Esophagus muscularis mucosa (tissue), 4 donors: ENCODE measurements at regions not wholly inside any gene's neighbourhood (a gene's known extent, or its start where the extent isn't known, plus 50 kb on each side); places are given as distances from the start of the nearest gene placed in this dataset.

ENCODE experiments used
- DNase-seq: peaks from one replicate; pipeline ENCODE4 v3.0.0-alpha.2; 2017; ENCODE audit errors: extremely low spot score
- H3K27ac ChIP-seq, 4 donors: fragments of 200-600 bp; sonication (generic); replicated peaks in 1 of 4; 1 replicate in 3 of 4; 2 replicates in 1 of 4; pipeline ENCODE4 v1.5.1; 2016 to 2019; ENCODE audit warnings: mild to moderate bottlenecking in 1 of 4
- H3K27me3 ChIP-seq, 4 donors: fragments of 200-600 bp; sonication (generic); one replicate each; pipeline versions ENCODE4 v1.5.1 to v1.6.0; 2016 to 2019
- H3K36me3 ChIP-seq, 4 donors: fragments of 200-600 bp; sonication (generic); one replicate each; pipeline ENCODE4 v1.5.1; 2016 to 2019
- H3K4me1 ChIP-seq, 4 donors: fragments of 200-600 bp; sonication (generic); one replicate each; pipeline ENCODE4 v1.5.1; 2016 to 2019
- H3K4me3 ChIP-seq, 4 donors: fragments of 200-600 bp; sonication (generic); 1 replicate in 2 of 4; 2 replicates in 2 of 4; pipeline ENCODE4 v1.5.1; 2016 to 2019; ENCODE audit warnings: mild to moderate bottlenecking in 4 of 4, moderate library complexity in 1 of 4
- H3K9me3 ChIP-seq, 4 donors: fragments of 200-600 bp; sonication (generic); 1 replicate in 3 of 4; 2 replicates in 1 of 4; pipeline ENCODE4 v1.5.1; 2016 to 2019
- CTCF ChIP-seq, 3 experiments: fragments of 200-600 bp in 2 of 3; fragments of 450-650 bp in 1 of 3; sonication (generic) in 2 of 3; IDR thresholded peaks; one replicate each; pipeline ENCODE4 v1.5.1; 2017 to 2019; ENCODE audit warnings: antibody characterized with exemption in 3 of 3, mild to moderate bottlenecking in 2 of 3, moderate library complexity in 1 of 3
- EP300 ChIP-seq: sonication (generic); formaldehyde crosslinking; IDR thresholded peaks from one replicate; pipeline ENCODE4 v1.6.1; 2017; ENCODE audit warnings: antibody characterized with exemption
- POLR2A ChIP-seq: fragments of 450-650 bp; IDR thresholded peaks from one replicate; pipeline ENCODE4 v1.6.1; 2017; ENCODE audit warnings: antibody characterized with exemption, moderate library complexity, mild to moderate bottlenecking, low read depth
- POLR2AphosphoS5 ChIP-seq, 2 donors: sonication (generic); formaldehyde crosslinking; IDR thresholded peaks; one replicate each; pipeline ENCODE4 v1.6.1; 2017; ENCODE audit warnings: antibody characterized with exemption in 2 of 2
- WGBS: methylation state at CpG from one replicate; pipeline ENCODE4 v1.1.5; 2018; 5-methylcytosine and 5-hydroxymethylcytosine counted together
- intact Hi-C: fragments of 100-400 bp; cut with DNase I; formaldehyde crosslinking; loops from one replicate; pipeline ENCODE4 v1.15.1; 2023

GRCh38 chr6:24994812-24995211 lies 59.1 kb upstream of the RIPOR2 start:
- intact Hi-C loops, result no loop called here
- 67% methylated on average over 1 of the region's 1 CpG for WGBS
- no peaks in the 10 kb centered on the region for H3K36me3 ChIP-seq

GRCh38 chr6:24995270-24995669 lies 59.5 kb upstream of the RIPOR2 start:
- Histone ChIP-seq H3K27ac (no peak overlapping the region), H3K9me3 (peaks cover 0 to 5% (median 0%) of the 10 kb centered on the region in 4 donors), H3K4me3 (no peak overlapping the region), H3K27me3 (no peaks in the 10 kb centered on the region), H3K36me3 (no peaks in the 10 kb centered on the region), H3K4me1 (no peaks in the 10 kb centered on the region)
- no peak for DNase-seq
- TF ChIP-seq EP300 (no peak), CTCF (IDR thresholded peaks at IDR 0.05) (no peak), POLR2A (no peak), POLR2AphosphoS5 (IDR thresholded peaks at IDR 0.05) (no peak)
- intact Hi-C loops, result no loop called here
- 98% methylated on average over 4 of the region's 4 CpGs for WGBS

More at GRCh38 chr6:24994812-24995211, 59.1 kb upstream of the RIPOR2 start:
- peaks cover 0 to 5% (median 0%) of the 10 kb centered on the region in 4 donors for H3K9me3 ChIP-seq
- H3K4me1 ChIP-seq, result no peaks in the 10 kb centered on the region
- H3K27me3 ChIP-seq, result no peaks in the 10 kb centered on the region
- DNase-seq, result no peak
- no peak overlapping the region for H3K27ac ChIP-seq
- TF ChIP-seq CTCF (IDR thresholded peaks at IDR 0.05) (no peak), POLR2AphosphoS5 (IDR thresholded peaks at IDR 0.05) (no peak), POLR2A (no peak), EP300 (no peak)
- H3K4me3 ChIP-seq, result no peak overlapping the region

GRCh38 chr6:24996269-24996836 lies 60.6 kb upstream of the RIPOR2 start:
- TF ChIP-seq CTCF (IDR thresholded peaks at IDR 0.05), result no peak
- TF ChIP-seq POLR2AphosphoS5 (IDR thresholded peaks at IDR 0.05), result no peak
- TF ChIP-seq POLR2A, result no peak
- no peak for TF ChIP-seq EP300
- Histone ChIP-seq H3K27me3 (no peaks in the 10 kb centered on the region), H3K4me3 (no peak overlapping the region), H3K4me1 (no peaks in the 10 kb centered on the region), H3K36me3 (no peaks in the 10 kb centered on the region), H3K9me3 (peaks cover 0 to 5% (median 0%) of the 10 kb centered on the region in 4 donors), H3K27ac (no peak overlapping the region)
- intact Hi-C loops, result no loop called here
- DNase-seq, result no peak
- WGBS, result 73% methylated on average over 5 of the region's 5 CpGs

- DNase-seq, result no peak
- H3K27me3 ChIP-seq, result no peaks in the 10 kb centered on the region
- WGBS, result 59% methylated on average over 1 of the region's 1 CpG
- H3K9me3 ChIP-seq, result peaks cover 0 to 5% (median 0%) of the 10 kb centered on the region in 4 donors
- no peak overlapping the region for H3K4me3 ChIP-seq
- intact Hi-C loops, result no loop called here
- TF ChIP-seq POLR2AphosphoS5 (IDR thresholded peaks at IDR 0.05) (no peak), CTCF (IDR thresholded peaks at IDR 0.05) (no peak), EP300 (no peak), POLR2A (no peak)
- H3K36me3 ChIP-seq, result no peaks in the 10 kb centered on the region
- no peak overlapping the region for H3K27ac ChIP-seq
- H3K4me1 ChIP-seq, result no peaks in the 10 kb centered on the region
Measured at GRCh38 chr6:24997231-24997630, 61.5 kb upstream of the RIPOR2 start.

GRCh38 chr6:24997905-24998304 lies 62.1 kb upstream of the RIPOR2 start:
- H3K27ac ChIP-seq, result no peak overlapping the region
- no peak for DNase-seq
- intact Hi-C loops, result no loop called here
- H3K4me1 ChIP-seq, result no peaks in the 10 kb centered on the region
- no peaks in the 10 kb centered on the region for H3K36me3 ChIP-seq
- TF ChIP-seq POLR2A (no peak), POLR2AphosphoS5 (IDR thresholded peaks at IDR 0.05) (no peak), CTCF (IDR thresholded peaks at IDR 0.05) (no peak), EP300 (no peak)
- peaks cover 0 to 1% (median 0%) of the 10 kb centered on the region in 4 donors for H3K9me3 ChIP-seq
- no peaks in the 10 kb centered on the region for H3K27me3 ChIP-seq
- H3K4me3 ChIP-seq, result no peak overlapping the region
- 87% methylated on average over 3 of the region's 3 CpGs for WGBS
